ENCODE measurements at regions not wholly inside any gene's neighbourhood (a gene's known extent, or its start where the extent isn't known, plus 50 kb on each side); places are given as distances from the start of the nearest gene placed in this dataset.

DNA sequence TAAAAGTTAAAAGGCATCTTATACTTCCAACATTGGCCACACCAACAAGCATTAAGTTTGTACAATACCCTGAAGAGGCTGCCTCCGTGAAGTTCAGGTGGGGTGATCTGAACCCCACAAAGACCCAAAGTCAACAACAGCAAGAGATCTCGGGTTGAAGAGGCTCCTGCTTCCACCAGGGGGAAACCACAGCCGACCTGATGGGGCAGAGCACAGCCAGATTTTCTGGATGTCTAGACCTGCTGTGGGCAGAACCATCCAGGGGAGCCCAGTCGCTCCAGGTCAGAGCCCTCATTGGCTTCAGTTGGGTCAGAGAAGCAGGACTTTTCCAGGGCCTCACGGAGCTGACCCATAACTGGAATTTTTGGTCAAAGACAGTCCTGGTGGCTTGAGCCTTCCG is 66.5 kb upstream of the ACKR3 start:
- Histone ChIP-seq H2BK5ac (ENCODE audit: low read length) (no peak overlapping the region), H3K4ac (ENCODE audit: low read length) (no peak overlapping the region), H3K9ac (ENCODE audit: low read depth, low read length, poor library complexity) (no peak overlapping the region), H2AFZ (ENCODE audit: low read length) (no peak overlapping the region), H4K91ac (ENCODE audit: low read depth, low read length, poor library complexity) (no peak overlapping the region), H3K79me1 (ENCODE audit: low read depth, low read length) (no peaks in the 10 kb centered on the region), H3K9me3 (replicated peaks in 1 of 2; ENCODE audit: control insufficient read depth in 2 of 2, insufficient read depth in 1 of 2, low read depth in 1 of 2, low read length in 2 of 2) (peaks cover 0 to 7% of the 10 kb centered on the region in 2 donors), H2BK15ac (ENCODE audit: low read length) (no peak overlapping the region), H3K36me3 (replicated peaks in 1 of 2; ENCODE audit: control insufficient read depth in 2 of 2, insufficient read depth in 2 of 2, low read length in 2 of 2) (no peaks in the 10 kb centered on the region), H2AK5ac (ENCODE audit: low read depth, low read length) (no peak overlapping the region), H3K27me3 (ENCODE audit: control insufficient read depth in 3 of 3, insufficient read depth in 3 of 3, low read depth in 1 of 3, low read length in 3 of 3) (peaks cover 0 to 6% (median 0%) of the 10 kb centered on the region in 3 experiments), H3K18ac (ENCODE audit: low read length) (no peak overlapping the region), H3K4me1 (ENCODE audit: control insufficient read depth in 2 of 2, insufficient read depth in 1 of 2, low read depth in 1 of 2, low read length in 2 of 2) (no peaks in the 10 kb centered on the region), H2BK12ac (ENCODE audit: low read length) (no peak overlapping the region), H2BK120ac (ENCODE audit: low read depth, low read length) (no peak overlapping the region), H3K4me2 (ENCODE audit: insufficient read depth, low read length, poor library complexity, severe bottlenecking) (no peak overlapping the region), H4K8ac (ENCODE audit: low read depth, low read length) (no peak overlapping the region), H3K23ac (ENCODE audit: low read depth, low read length, poor library complexity) (no peak overlapping the region), H3K27ac (replicated peaks; ENCODE audit: low read length) (no peak overlapping the region), H3K14ac (ENCODE audit: low read length) (no peak overlapping the region), H3K4me3 (ENCODE audit: low read length in 2 of 2) (no peak overlapping the region)
- DNase-seq (ENCODE audit: low spot score), result no peak
- WGBS, 2 donors (ENCODE audit: extremely low coverage in 2 of 2, insufficient read length in 2 of 2, insufficient replicate concordance in 1 of 2), result no CpG with 5 or more reads among the region's 6 CpGs

DNA sequence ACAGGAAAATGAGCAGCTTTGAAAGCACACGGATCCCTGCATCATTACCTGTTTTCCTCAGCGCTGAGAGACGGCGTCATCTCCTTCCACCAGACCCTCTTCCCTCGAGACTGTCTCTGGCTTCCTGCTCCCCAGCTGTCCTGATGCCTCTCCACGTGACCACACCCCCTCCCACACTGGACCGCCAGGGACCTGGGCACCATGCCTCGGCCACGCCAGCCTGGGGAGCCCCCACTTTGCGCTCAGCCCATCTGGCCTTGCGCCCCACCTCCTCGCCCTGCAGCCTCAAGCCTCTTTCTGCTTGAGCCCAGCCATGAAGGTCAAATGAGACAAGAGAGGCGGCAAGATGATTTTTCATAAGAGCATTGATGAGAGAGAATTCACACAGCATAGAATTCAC is 66.0 kb upstream of the ACKR3 start:
- Histone ChIP-seq H3K4me2 (ENCODE audit: insufficient read depth, low read length, poor library complexity, severe bottlenecking) (no peak overlapping the region), H3K9ac (ENCODE audit: low read depth, low read length, poor library complexity) (peak overlapping the region; percentile 27), H3K23ac (ENCODE audit: low read depth, low read length, poor library complexity) (peak overlapping the region; percentile 67), H2BK120ac (ENCODE audit: low read depth, low read length) (no peak overlapping the region), H2BK15ac (ENCODE audit: low read length) (no peak overlapping the region), H3K79me1 (ENCODE audit: low read depth, low read length) (no peaks in the 10 kb centered on the region), H3K4me3 (ENCODE audit: low read length in 2 of 2) (no peak overlapping the region), H2AK5ac (ENCODE audit: low read depth, low read length) (peak overlapping the region; percentile 68), H2BK12ac (ENCODE audit: low read length) (no peak overlapping the region), H3K36me3 (replicated peaks in 1 of 2; ENCODE audit: control insufficient read depth in 2 of 2, insufficient read depth in 2 of 2, low read length in 2 of 2) (no peaks in the 10 kb centered on the region), H3K18ac (ENCODE audit: low read length) (peak overlapping the region; percentile 84), H3K27ac (replicated peaks; ENCODE audit: low read length) (no peak overlapping the region), H4K8ac (ENCODE audit: low read depth, low read length) (no peak overlapping the region), H4K91ac (ENCODE audit: low read depth, low read length, poor library complexity) (no peak overlapping the region), H3K4ac (ENCODE audit: low read length) (peak overlapping the region; percentile 55), H2BK5ac (ENCODE audit: low read length) (no peak overlapping the region), H3K4me1 (ENCODE audit: control insufficient read depth in 2 of 2, insufficient read depth in 1 of 2, low read depth in 1 of 2, low read length in 2 of 2) (no peaks in the 10 kb centered on the region), H3K9me3 (replicated peaks in 1 of 2; ENCODE audit: control insufficient read depth in 2 of 2, insufficient read depth in 1 of 2, low read depth in 1 of 2, low read length in 2 of 2) (peaks cover 0 to 7% of the 10 kb centered on the region in 2 donors), H3K27me3 (ENCODE audit: control insufficient read depth in 3 of 3, insufficient read depth in 3 of 3, low read depth in 1 of 3, low read length in 3 of 3) (peaks cover 0 to 8% (median 0%) of the 10 kb centered on the region in 3 experiments), H2AFZ (ENCODE audit: low read length) (no peak overlapping the region), H3K14ac (ENCODE audit: low read length) (peak overlapping the region; percentile 98)
- DNase-seq (ENCODE audit: low spot score), result no peak
- no CpG with 5 or more reads among the region's 13 CpGs for WGBS, 2 donors (ENCODE audit: extremely low coverage in 2 of 2, insufficient read length in 2 of 2, insufficient replicate concordance in 1 of 2)

DNA sequence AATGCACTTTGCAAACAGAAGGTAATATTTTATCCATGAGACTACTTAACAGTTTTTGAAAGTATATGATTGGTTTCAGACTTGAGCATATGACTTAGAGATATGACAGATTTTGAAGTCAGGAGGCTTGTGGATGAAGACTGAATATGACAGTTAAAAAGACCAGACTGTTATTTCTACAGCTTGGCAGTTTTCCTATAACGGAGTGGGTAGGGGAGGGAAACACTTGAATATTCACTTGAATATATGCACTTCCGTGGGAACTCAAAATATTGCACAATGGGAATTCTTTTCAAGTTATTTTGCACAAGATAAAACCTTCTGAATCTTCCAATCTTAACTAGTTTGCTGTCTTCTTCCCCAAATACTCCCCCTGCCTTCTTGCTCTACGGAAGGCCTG is 64.6 kb upstream of the ACKR3 start:
- Histone ChIP-seq H3K4me1 (ENCODE audit: control insufficient read depth in 2 of 2, insufficient read depth in 1 of 2, low read depth in 1 of 2, low read length in 2 of 2) (no peaks in the 10 kb centered on the region), H2BK5ac (ENCODE audit: low read length) (no peak overlapping the region), H2AFZ (ENCODE audit: low read length) (no peak overlapping the region), H3K36me3 (replicated peaks in 1 of 2; ENCODE audit: control insufficient read depth in 2 of 2, insufficient read depth in 2 of 2, low read length in 2 of 2) (no peaks in the 10 kb centered on the region), H2AK5ac (ENCODE audit: low read depth, low read length) (no peak overlapping the region), H3K79me1 (ENCODE audit: low read depth, low read length) (no peaks in the 10 kb centered on the region), H3K18ac (ENCODE audit: low read length) (peak overlapping the region; percentile 24), H3K4me3 (ENCODE audit: low read length in 2 of 2) (no peak overlapping the region), H3K27me3 (ENCODE audit: control insufficient read depth in 3 of 3, insufficient read depth in 3 of 3, low read depth in 1 of 3, low read length in 3 of 3) (peaks cover 0 to 8% (median 0%) of the 10 kb centered on the region in 3 experiments), H3K14ac (ENCODE audit: low read length) (no peak overlapping the region), H3K4me2 (ENCODE audit: insufficient read depth, low read length, poor library complexity, severe bottlenecking) (no peak overlapping the region), H3K4ac (ENCODE audit: low read length) (no peak overlapping the region), H2BK120ac (ENCODE audit: low read depth, low read length) (no peak overlapping the region), H3K9me3 (replicated peaks in 1 of 2; ENCODE audit: control insufficient read depth in 2 of 2, insufficient read depth in 1 of 2, low read depth in 1 of 2, low read length in 2 of 2) (peaks cover 0 to 7% of the 10 kb centered on the region in 2 donors), H3K23ac (ENCODE audit: low read depth, low read length, poor library complexity) (no peak overlapping the region), H3K27ac (replicated peaks; ENCODE audit: low read length) (no peak overlapping the region), H2BK12ac (ENCODE audit: low read length) (no peak overlapping the region), H2BK15ac (ENCODE audit: low read length) (no peak overlapping the region), H3K9ac (ENCODE audit: low read depth, low read length, poor library complexity) (no peak overlapping the region), H4K8ac (ENCODE audit: low read depth, low read length) (no peak overlapping the region), H4K91ac (ENCODE audit: low read depth, low read length, poor library complexity) (no peak overlapping the region)
- no peak for DNase-seq (ENCODE audit: low spot score)
- WGBS, 2 donors (ENCODE audit: extremely low coverage in 2 of 2, insufficient read length in 2 of 2, insufficient replicate concordance in 1 of 2), result no CpG with 5 or more reads among the region's 3 CpGs

DNA sequence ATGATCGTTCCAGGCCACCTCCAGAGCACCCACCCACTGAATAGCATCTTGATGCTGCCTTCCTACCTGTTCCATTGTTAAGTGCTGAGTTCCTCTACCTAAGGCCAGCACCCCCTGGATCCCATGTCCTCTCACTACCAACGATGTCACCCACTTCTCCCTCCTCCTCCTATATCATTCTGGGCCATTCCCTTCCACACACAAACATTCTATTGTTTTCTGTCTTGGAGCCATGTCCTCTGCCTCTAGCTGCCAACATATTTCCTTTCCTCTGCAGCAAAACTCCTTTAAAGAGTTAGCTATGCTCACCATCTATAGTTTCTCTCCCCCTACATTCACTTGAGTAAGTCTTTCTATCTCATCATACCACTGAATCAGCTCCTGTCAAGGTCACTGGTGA is 64.0 kb upstream of the ACKR3 start:
- H3K9me3 ChIP-seq (replicated peaks in 1 of 2; ENCODE audit: control insufficient read depth in 2 of 2, insufficient read depth in 1 of 2, low read depth in 1 of 2, low read length in 2 of 2), result peaks cover 0 to 7% of the 10 kb centered on the region in 2 donors
- H4K8ac ChIP-seq (ENCODE audit: low read depth, low read length), result no peak overlapping the region
- H2BK15ac ChIP-seq (ENCODE audit: low read length), result no peak overlapping the region
- no peak overlapping the region for H2BK120ac ChIP-seq (ENCODE audit: low read depth, low read length)
- no peak overlapping the region for H3K4me2 ChIP-seq (ENCODE audit: insufficient read depth, low read length, poor library complexity, severe bottlenecking)
- H4K91ac ChIP-seq (ENCODE audit: low read depth, low read length, poor library complexity), result no peak overlapping the region
- H3K23ac ChIP-seq (ENCODE audit: low read depth, low read length, poor library complexity), result no peak overlapping the region
- WGBS, 2 donors (ENCODE audit: extremely low coverage in 2 of 2, insufficient read length in 2 of 2, insufficient replicate concordance in 1 of 2), result no CpG with 5 or more reads among the region's 2 CpGs
- no peak overlapping the region for H2BK12ac ChIP-seq (ENCODE audit: low read length)
- no peak overlapping the region for H2AK5ac ChIP-seq (ENCODE audit: low read depth, low read length)
- H3K4me1 ChIP-seq (ENCODE audit: control insufficient read depth in 2 of 2, insufficient read depth in 1 of 2, low read depth in 1 of 2, low read length in 2 of 2), result no peaks in the 10 kb centered on the region
- no peak overlapping the region for H3K4ac ChIP-seq (ENCODE audit: low read length)
- no peaks in the 10 kb centered on the region for H3K36me3 ChIP-seq (replicated peaks in 1 of 2; ENCODE audit: control insufficient read depth in 2 of 2, insufficient read depth in 2 of 2, low read length in 2 of 2)
- H3K9ac ChIP-seq (ENCODE audit: low read depth, low read length, poor library complexity), result peak overlapping the region; percentile 12
- no peak overlapping the region for H3K4me3 ChIP-seq (ENCODE audit: low read length in 2 of 2)
- no peak for DNase-seq (ENCODE audit: low spot score)
- H3K18ac ChIP-seq (ENCODE audit: low read length), result peak overlapping the region; percentile 24
- H3K14ac ChIP-seq (ENCODE audit: low read length), result no peak overlapping the region
- H2AFZ ChIP-seq (ENCODE audit: low read length), result no peak overlapping the region
- H3K27me3 ChIP-seq (ENCODE audit: control insufficient read depth in 3 of 3, insufficient read depth in 3 of 3, low read depth in 1 of 3, low read length in 3 of 3), result peaks cover 0 to 8% (median 0%) of the 10 kb centered on the region in 3 experiments
- no peak overlapping the region for H3K27ac ChIP-seq (replicated peaks; ENCODE audit: low read length)
- H3K79me1 ChIP-seq (ENCODE audit: low read depth, low read length), result no peaks in the 10 kb centered on the region
- H2BK5ac ChIP-seq (ENCODE audit: low read length), result no peak overlapping the region

Data from neuronal stem cell (in vitro differentiated cells).